Forelimb muscle (tissue), 1 donor: ENCODE measurements at regions not wholly inside any gene's neighbourhood (a gene's known extent, or its start where the extent isn't known, plus 50 kb on each side); places are given as distances from the start of the nearest gene placed in this dataset.

Source experiments
- DNase-seq: peaks from one replicate; pipeline ENCODE4 v3.0.0-alpha.2; 2013; ENCODE audit warnings: low read depth

DNA sequence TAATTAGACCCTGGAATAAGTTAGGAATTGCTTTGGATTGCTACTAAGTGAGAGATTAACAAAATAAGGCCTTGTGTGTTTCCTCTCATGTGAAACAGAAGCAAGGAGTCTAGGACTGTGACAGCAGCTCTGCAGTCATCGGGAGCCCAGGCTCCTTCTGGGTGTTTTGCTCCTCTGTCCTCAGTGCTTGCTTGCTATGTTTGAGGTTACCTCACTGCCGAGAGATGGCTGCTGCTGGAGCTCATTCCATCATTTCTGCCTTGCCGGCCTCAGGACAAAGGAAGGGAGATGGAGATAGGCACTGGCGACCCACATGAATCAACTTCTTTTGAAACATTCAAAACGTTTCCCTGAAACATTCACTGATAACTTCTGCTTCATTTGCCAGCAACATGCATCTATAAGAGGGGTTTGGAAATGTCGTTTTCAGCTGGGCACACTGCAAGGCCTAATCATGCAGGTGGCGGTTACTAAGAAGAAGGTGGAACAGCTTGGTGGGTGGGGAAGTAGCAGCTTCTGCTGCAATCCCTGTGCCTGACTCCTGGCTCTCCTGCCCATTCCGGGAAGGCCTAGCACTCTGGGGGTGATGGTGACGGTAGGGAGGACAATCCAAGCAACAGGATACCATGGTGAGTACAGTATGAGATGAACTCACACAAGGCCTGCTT is 77.2 kb upstream of the CD180 start:
- DNase-seq: no peak

DNA sequence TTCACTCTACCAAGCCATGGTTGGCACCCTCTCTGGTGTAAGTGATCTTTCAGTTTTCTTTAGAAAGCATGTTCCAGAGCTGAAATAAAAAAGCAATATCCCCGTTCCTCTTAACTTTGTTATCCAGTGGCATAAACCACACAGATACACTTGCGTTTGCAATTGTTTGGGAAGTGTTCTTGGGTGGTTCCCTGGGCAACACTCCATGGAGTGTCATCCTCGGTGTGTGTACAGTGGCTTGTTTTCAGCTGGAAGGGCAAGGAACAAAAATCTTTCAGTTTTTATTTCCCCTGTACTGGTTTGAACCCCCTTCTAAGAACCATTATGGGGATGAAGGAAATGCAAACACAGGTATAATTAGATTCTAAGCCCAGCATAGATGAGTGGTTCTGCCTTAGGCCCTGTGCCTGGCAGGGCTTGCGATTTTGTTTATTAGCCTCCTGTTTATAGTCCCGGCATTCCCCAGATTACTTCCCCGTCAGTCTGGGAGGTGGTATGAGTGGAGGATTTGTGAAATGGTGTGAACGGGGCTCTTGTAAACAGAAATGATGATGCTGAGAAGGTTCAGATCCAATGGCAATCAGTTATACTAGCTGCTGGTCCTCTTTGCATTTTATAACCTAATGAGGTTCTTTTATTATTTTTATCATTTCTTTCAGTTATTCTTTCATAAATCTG is 76.0 kb upstream of the CD180 start:
- DNase-seq: no peak

DNA sequence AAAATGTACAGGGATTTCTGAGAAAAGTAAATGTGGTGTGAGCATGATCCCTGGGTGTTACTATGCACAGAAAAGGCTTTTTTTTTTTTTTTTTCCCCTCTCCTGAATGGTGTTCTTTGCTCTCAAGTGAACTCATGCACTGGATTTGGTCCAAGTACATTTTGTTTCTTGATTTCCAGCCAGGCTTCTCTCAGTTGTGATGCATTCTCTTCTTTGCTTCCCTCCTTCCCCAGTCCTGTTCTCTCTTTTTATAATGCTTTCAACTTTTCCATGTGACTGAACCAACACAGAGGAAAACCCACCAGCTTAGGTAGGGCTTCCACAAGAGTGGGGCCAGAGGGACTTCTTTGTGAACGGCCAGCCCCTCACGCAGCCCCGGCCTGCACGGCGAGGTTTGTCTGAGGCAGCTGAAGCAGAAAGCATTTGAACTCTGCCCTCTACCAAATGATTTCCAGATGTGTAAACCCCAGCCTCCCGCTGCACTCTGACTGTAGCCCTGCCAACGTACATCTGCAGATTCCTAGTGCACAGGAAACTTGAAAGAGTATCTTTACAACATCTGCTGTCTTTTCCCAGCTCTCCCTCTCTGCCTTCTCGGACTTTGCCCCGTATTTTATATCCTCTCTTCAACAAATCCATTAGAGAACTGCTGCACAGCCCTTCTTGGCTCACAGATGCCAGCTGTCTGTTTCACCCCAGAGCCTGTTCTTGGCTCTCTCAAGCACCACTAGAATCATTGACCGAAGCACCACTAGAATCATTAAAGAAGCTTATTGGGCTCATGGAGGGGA is 71.8 kb upstream of the CD180 start:
- DNase-seq: peak; percentile 98

DNA sequence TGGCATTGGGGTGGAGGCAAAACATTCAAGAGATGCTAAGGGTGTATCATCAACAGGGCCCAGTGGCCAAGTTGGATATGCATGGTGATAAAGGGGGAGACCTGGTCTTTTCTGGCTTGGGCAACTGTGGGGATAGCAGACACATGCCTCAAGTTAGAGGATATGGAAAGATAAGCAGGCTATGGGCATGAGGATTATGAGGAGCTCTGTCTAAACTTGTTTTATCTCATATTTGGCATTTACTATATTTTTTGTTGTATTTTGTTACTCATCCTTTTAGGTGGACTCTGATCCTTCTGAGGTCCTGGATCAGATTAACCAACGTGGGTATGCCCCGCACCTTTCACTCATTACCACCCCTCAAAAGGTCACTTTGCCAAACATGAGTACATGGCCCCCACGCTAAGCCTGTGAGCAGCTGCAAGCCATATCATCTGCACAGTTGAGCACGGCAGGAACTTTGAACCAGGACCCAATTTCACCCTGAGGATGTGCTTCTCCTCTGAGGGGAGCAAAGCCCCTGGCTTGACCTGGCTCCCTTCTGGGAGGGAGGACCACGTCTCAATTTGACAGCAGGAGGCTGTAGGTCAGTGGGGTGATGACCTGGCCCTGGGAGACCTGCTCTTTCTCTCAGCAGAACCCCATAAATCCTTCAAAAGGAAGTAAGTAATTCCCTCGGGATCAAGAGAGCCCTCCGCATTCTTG is 71.1 kb upstream of the CD180 start:
- no peak for DNase-seq

DNA sequence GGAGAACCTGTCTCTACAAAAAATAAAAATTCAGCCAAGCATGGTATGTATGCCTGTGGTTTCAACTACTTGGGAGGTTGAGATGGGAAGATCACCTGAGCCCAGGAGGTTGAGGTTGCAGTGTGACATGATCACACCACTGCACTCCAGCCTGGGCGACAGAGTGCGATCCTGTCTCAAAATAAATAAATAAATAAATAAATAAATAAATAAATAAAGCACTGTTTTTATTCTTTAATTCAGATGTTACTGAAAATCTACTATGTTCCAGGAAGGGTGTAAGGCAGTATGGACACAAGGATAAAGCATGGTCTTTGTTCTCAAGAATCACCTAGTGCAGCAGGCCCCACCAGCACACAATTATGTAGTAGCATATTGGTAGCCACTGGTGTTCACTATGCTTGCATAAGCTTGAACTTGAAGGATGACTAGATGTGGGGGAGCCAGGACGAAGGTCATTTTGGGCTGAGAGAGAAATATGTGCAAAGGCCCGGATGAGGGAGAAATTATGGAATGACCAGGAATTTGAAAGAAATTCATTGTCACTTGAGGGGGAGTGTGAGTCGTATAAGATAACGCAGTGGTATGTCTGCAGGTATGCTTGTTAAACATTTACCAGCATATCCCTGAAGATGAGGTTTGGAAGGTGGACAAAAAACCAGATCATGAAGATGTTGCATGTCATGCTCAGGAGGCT is 70.2 kb upstream of the CD180 start:
- no peak for DNase-seq

DNA sequence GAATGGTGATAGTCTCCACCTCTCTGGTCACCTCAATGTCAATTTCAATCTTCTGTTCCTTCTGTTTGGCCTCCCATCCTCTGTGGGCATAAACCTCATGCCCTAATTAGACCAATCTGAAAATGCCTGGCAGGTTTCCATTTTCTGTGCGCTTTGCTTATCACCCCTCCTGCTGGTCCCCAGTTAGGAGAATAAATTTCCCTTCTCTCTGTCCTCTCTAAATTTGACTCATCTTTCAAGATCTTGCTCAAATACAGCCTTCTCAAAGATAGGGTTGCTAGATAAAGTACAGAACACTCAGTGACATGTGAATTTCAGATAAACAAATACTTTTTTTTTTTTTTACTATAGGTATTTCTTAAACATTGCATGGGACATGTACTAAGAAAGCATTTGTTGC is 69.4 kb upstream of the CD180 start:
- no peak for DNase-seq

DNA sequence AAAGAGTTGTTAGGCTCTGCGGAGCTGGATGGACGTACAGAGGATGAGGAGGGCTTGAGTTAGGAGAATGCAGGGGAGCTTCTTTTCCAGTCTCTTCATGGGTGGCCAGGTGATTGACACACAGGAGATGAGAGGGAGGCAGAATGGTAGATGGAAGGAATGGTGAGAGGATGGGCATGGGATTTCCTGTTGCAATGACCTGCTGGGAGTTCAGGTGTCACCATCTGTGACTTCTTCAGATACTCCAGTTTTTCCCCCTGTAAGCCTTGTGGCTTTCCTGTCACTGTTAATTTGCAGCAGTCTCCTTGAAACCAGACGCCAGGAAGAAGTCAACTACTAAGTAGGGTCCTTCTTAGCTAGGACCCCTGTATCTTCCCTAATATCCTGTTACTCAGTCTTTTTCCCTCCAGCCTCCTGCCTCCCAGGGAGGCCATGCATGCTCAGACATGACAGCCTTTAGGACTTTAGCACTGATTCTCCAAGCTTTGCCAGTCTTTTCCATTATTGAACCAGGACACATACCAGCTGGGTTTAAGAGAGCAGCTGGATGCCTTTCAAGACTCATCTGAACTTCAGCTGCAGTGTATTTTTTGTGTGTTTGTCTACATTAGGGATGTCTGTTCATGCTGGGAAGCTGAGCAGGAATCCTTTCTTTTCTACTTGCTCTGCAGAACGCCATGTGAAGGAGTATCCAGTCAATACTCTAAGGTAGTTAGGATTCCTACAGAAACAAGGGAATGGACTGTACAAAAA is 67.2 kb upstream of the CD180 start:
- DNase-seq: no peak

DNA sequence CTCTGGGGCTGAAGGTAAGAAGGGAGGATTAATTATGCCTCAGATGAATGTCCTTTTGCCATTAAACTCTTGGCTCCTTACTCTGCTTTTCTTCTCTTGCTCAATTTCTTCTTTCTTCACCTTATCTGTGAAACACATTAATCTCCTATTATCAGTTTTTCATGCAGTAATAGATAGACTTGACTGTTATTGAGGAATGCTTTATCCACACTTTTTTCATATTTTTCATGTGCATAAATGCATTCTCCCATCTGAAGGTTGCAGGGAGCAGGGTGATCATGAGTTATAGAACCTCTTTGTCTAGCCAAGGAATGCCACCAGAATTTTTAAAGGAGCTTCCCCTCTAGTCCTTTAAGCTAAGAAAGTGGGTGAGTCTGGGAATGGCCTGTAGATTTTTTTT is 66.4 kb upstream of the CD180 start:
- no peak for DNase-seq

DNA sequence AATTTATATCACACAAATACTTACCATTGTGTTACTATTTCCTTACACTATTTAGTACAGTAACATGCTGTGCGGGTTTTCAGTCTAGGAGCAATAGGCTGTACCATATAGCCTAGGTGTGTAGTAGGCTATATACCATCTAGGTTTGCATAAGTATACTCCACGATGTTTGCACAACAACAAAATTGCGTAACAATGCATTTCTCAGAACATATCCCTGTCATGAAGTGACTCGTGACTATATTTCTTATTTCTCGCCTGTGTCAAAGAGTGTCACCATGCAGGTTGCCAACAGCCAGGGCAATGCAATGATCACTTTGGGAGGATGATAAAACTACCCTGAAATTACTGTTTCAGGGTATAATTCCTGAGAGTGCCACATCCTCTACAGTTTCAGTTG is 65.6 kb upstream of the CD180 start:
- no peak for DNase-seq

DNA sequence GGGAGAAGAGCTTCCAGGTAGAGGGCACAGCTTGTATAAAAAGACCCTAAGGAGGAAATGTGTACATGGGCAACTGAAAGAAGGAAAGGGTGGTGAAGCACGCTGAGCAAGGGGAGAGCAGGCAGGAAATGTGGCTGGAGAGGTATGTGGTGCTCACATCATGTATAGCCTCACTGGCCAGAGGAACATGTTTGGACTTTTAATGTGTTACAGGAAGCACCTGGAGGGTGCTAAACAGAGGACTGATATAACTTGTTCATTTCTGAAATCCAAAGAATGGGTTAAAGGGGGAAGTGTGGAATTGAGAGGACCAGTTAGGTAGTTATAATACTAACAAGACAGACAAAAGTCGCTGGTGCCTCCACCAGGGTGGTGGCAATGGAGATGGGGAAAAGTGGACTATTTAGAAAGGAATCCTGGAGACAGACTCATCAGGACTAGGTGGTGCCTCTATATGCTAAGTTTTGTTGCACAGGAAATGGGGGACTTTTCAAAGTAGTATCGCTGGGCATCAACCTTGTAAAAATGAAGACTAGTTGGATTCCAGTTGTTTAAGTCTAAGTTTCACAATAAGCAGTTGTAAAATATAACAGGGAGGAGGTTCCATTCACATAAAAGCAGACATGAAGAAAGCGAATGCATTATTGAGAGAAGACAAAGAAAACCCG is 63.1 kb upstream of the CD180 start:
- DNase-seq: no peak

DNA sequence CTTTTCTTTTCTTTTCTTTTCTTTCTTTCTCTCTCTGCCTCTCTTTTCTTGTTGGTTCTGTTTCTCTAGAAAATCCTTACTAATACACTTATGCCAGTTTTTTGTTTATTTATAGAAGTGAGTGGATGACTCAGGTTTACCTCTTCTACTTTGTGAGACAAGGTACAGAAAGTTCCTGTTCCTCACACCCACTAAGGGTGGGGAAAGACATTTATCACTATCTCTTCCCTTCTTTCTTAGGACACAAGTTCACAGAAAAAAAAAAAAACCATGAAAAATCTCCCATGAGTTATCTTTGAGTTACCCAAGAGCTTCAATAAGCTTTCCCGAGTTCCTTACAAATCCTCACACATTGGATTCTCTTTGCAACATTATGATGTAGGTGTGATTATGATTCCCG is 60.9 kb upstream of the CD180 start:
- no peak for DNase-seq

DNA sequence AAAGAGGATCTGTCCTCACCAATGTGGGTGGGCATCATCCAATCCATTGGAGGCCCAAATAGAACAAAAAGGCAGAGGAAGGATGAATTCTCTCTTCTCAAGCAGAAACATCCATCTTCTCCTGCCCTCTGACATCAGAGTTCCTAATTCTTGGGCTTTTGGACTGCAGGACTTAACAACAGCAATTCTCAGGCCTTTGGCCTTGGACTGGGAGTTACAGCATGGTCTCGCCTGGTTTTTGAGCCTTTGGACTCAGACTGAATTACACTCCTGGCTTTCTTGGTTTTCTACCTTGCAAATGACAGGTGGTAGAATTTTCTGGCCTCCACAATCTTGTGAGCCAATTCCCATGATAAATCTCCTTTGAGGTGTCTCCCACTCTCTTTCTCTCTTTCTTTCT is 60.5 kb upstream of the CD180 start:
- DNase-seq: no peak

DNA sequence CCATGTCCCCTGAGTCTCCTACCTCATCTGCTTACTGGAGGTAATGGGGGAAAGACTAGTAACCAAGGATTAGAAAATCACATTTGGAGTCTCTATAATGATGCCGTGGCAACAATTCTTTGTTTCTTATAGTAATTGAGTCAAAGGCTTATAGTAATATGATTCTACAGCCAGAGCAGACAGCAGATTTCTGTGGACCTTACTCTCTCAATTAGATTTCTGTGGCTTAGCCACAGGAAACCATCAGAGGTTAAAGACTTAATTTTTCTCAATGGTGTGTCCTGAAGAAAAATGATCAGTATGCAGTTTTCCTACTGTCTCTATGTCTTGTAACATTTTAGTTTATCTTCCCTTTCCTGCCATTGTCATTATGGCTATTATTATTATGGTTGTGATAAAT is 59.3 kb upstream of the CD180 start:
- no peak for DNase-seq

DNA sequence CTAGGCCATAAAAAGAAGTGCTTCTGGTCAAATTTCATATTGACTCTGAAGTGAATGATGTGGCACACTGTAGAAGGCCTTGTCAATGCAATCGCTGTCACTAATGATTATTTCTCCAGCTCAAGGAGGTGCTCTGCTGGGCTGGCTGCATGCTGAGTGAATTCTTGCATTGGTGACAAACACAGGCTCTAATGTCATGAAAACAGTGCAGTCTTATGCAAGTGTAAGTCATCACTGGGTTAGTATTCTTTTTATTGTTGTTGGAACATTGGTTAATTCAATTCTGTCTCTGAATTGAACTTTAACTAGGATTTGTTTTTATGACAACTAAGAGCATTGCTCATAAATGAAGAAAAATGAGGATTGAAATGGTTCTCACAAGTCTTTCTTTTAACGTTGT is 57.3 kb upstream of the CD180 start:
- no peak for DNase-seq

DNA sequence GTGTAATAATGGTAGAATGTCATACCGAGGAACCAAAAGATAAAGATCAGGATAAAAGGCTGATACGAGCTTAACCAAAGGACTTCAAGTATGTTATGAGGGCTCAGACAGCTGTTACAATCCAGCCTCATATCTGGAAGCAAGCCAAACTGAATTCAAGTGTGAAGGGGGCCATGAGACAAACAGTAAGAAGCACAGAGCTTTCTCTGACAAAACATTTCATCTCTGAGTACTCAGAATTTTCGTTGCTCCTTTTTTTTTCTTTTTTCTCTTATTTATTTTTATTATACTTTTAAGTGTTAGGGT is 52.9 kb upstream of the CD180 start:
- no peak for DNase-seq

DNA sequence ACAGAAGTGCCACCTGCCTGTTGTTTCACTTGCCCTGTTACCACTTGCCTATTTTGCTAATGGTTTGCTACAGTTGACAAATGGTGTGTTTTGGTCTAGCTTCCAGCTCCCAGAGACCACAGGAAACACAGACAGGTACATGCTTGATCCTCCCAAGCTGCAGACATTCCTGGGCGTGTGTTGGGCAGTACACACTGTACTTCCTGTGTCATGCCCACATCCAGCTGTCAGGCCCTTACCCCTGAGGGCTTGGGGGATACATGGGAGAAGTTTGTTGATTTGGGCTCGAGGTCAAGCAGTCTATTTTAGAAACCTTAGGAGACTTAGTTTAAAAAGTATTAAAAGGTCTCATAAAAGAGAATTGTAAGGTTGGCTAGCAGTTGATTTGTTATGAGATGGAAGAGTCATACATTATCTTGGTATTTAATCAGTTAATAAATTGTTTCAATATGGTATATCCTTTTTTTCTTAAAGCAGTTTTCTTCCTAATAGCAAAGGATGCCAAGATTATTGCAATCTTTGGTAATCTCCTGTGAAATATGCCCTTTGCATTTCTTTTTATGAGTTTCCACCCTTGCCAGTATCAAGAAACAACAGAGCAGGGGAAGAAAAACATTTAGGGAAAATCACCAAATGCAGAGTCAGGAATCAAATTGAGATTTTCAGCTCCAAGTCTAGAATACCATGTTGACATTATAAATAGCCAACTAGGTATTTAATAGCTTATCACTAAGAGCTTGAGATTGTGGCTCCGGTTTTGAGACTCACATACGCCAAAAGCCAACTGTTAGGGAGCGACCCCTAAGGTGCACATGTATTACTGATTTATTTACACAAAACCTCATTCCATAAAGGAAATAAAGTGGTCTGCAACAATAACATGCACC is 52.3 kb upstream of the CD180 start:
- DNase-seq: no peak

DNA sequence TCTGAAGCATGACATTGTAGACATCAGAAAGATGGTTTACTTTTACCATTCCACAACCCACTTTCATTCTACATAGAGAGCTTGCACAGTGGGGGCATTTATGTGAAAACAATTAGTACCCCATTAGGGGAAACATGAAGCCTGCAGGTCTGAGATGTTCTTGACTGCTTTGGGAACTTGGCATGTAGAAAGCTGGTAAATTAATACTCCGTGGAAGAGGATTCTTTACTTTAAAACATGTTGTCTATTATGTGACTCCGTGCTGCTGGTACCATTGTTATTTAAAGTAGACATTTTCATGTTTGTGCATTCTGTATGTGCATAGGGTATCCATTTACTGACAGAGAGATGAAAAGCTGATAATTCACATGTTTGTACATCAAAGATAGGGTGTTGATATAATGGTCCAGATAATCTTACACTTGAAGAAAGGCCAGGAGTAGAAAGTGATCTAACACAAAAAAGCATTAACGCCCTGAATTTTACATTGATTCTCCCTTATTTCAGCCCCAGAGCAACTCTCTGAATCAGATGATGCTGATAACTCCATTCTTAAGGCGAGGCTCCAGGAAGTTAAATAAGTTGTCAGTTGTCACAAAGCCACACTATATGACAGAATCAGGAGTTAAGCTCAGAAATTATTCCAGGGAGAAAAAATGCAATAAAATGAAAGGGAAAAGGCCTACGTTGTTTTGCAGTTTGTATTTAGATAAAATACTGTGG is 50.1 kb upstream of the CD180 start:
- DNase-seq: no peak
